ENCODE measurements at regions not wholly inside any gene's neighbourhood (a gene's known extent, or its start where the extent isn't known, plus 50 kb on each side); places are given as distances from the start of the nearest gene placed in this dataset.

GRCh38 chrX:10753116-10753515, 132.7 kb upstream of the MID1 start:
- no peak overlapping the region for H3K4me3 ChIP-seq
- no peaks in the 10 kb centered on the region; a peak in 1 of 4 replicates for H3K27me3 ChIP-seq (replicated peaks in 1 of 2; ENCODE audit: control insufficient read depth in 2 of 2, insufficient read depth in 2 of 2, low read length in 1 of 2)
- ChIA-PET SMC1A (ENCODE audit: uncharacterized antibody, unreplicated experiment) (no interaction called here), RAD21 (ENCODE audit: unreplicated experiment) (no interaction called here), POLR2A (no interaction called here), CTCF (no interaction called here)
- no peak overlapping the region for H2AFZ ChIP-seq (ENCODE audit: control insufficient read depth, low read depth, low read length)
- 2% methylated on average over 3 of the region's 3 CpGs for WGBS (ENCODE audit: insufficient coverage, insufficient replicate concordance, low lambda C conversion rate, missing lambda C conversion rate)
- H3K9ac ChIP-seq (ENCODE audit: control insufficient read depth, insufficient read depth, low read length): no peak overlapping the region
- no peaks in the 10 kb centered on the region for H4K20me1 ChIP-seq (ENCODE audit: control insufficient read depth, insufficient read depth)
- no peaks in the 10 kb centered on the region for H3K4me1 ChIP-seq (ENCODE audit: control insufficient read depth, insufficient read depth, low read length)
- no peaks in the 10 kb centered on the region for H3K36me3 ChIP-seq (ENCODE audit: control insufficient read depth in 2 of 2, insufficient read depth in 2 of 2, low read length in 1 of 2)
- H3K27ac ChIP-seq (ENCODE audit: control insufficient read depth, insufficient read depth): no peak overlapping the region
- TF ChIP-seq TCF3 (IDR thresholded peaks at IDR 0.05; ENCODE audit: borderline replicate concordance, insufficient read depth, low read depth, low read length) (no peak), LARP7 (IDR thresholded peaks at IDR 0.05) (no peak), NR2C1 (IDR thresholded peaks at IDR 0.05) (no peak), RELA (IDR thresholded peaks at IDR 0.05; ENCODE audit: borderline replicate concordance, partially characterized antibody) (no peak), SUZ12 (IDR thresholded peaks at IDR 0.05; ENCODE audit: unreplicated experiment) (no peak), CEBPZ (IDR thresholded peaks at IDR 0.05; ENCODE audit: low read depth, low read length) (no peak), MEF2B (IDR thresholded peaks at IDR 0.05; ENCODE audit: partially characterized antibody, poor library complexity, severe bottlenecking) (no peak), BHLHE40 (IDR thresholded peaks at IDR 0.05; ENCODE audit: borderline replicate concordance in 1 of 2, low read depth in 2 of 2, low read length in 1 of 2) (no peak), NFYB (IDR thresholded peaks at IDR 0.05; ENCODE audit: insufficient read depth, low read depth, low read length) (no peak), CREM (IDR thresholded peaks at IDR 0.05; ENCODE audit: low read depth) (no peak), RBBP5 (conservative IDR thresholded peaks at IDR 0.05) (no peak), FOS (IDR thresholded peaks at IDR 0.05; ENCODE audit: borderline replicate concordance, extremely low read depth, insufficient read length) (no peak), HDGF (IDR thresholded peaks at IDR 0.05) (no peak), CEBPB (IDR thresholded peaks at IDR 0.05; ENCODE audit: borderline replicate concordance in 1 of 2, low read depth in 2 of 2, low read length in 2 of 2) (no peak), SIX5 (IDR thresholded peaks at IDR 0.05; ENCODE audit: low read depth, low read length, severe bottlenecking) (no peak), EZH2 (IDR thresholded peaks at IDR 0.05; ENCODE audit: borderline replicate concordance, control insufficient read depth, low read depth, low read length) (no peak), IKZF1 (conservative IDR thresholded peaks at IDR 0.05) (no peak), WRNIP1 (IDR thresholded peaks at IDR 0.05; ENCODE audit: borderline replicate concordance, low read depth, low read length) (no peak), RAD51 (IDR thresholded peaks at IDR 0.05) (no peak)
- no peaks in the 10 kb centered on the region for H3K79me2 ChIP-seq (ENCODE audit: control insufficient read depth, insufficient read depth, low read length)
- in situ Hi-C loops (cut with MboI) (no loop called here), intact Hi-C loops (cut with micrococcal nuclease; ENCODE audit: unreplicated experiment) (no loop called here)
- BruUV-seq (replicated peaks): no TSS peak
- H3K4me2 ChIP-seq (ENCODE audit: control insufficient read depth, insufficient read depth): no peak overlapping the region
- DNase-seq (ENCODE audit: low read depth, low spot score) (no peak), FAIRE-seq (no peak), ATAC-seq (no peak)
- H3K9me3 ChIP-seq (replicated peaks; ENCODE audit: control insufficient read depth, insufficient read depth, low read length): no peaks in the 10 kb centered on the region; the same call in 2 of the 3 replicates
